DOHH2 (cell line): ENCODE measurements at regions not wholly inside any gene's neighbourhood (a gene's known extent, or its start where the extent isn't known, plus 50 kb on each side); places are given as distances from the start of the nearest gene placed in this dataset.

Source experiments
- H3F3A ChIP-seq: fragments of 200-600 bp; sonication (generic), shearing (Covaris generic); 2 replicates; pipeline ENCODE4 v1.6.0; 2016; ENCODE audit warnings: antibody characterized with exemption, mild to moderate bottlenecking; ENCODE audit not compliant: control insufficient read depth, insufficient read depth
- H3K27ac ChIP-seq: fragments of 200-600 bp; sonication (generic); 2 replicates; pipeline ENCODE4 v1.5.1; 2014; ENCODE audit warnings: low read depth, mild to moderate bottlenecking, low read length, moderate library complexity
- H3K27me3 ChIP-seq: fragments of 200-600 bp; sonication (generic); 2 replicates; pipeline ENCODE4 v1.6.1; 2014; ENCODE audit warnings: mild to moderate bottlenecking, low read length, mixed read lengths; ENCODE audit not compliant: control insufficient read depth
- H3K36me3 ChIP-seq: fragments of 200-600 bp; sonication (generic); 2 replicates; pipeline ENCODE4 v1.6.1; 2014; ENCODE audit warnings: mild to moderate bottlenecking, low read length, moderate library complexity, mixed read lengths; ENCODE audit not compliant: control insufficient read depth
- H3K4me1 ChIP-seq: fragments of 200-600 bp; sonication (generic); 2 replicates; pipeline ENCODE4 v1.6.1; 2014; ENCODE audit warnings: mild to moderate bottlenecking, low read length, mixed read lengths; ENCODE audit not compliant: control insufficient read depth
- H3K4me2 ChIP-seq: fragments of 200-600 bp; sonication (generic); 2 replicates; pipeline ENCODE4 v1.6.0; 2014; ENCODE audit warnings: mild to moderate bottlenecking, low read length, moderate library complexity
- H3K4me3 ChIP-seq: fragments of 200-600 bp; sonication (generic); 2 replicates; pipeline ENCODE4 v1.5.1; 2014; ENCODE audit warnings: mild to moderate bottlenecking, low read length, mixed read lengths
- H3K79me2 ChIP-seq: fragments of 200-600 bp; sonication (generic); 2 replicates; pipeline ENCODE4 v1.6.1; 2014; ENCODE audit warnings: mild to moderate bottlenecking, low read length, mixed read lengths; ENCODE audit not compliant: control insufficient read depth
- H3K9me2 ChIP-seq: fragments of 200-600 bp; sonication (generic); replicated peaks from 2 replicates; pipeline ENCODE4 v1.6.1; 2014; ENCODE audit warnings: mild to moderate bottlenecking, low read length, mixed read lengths; ENCODE audit not compliant: control insufficient read depth
- H3K9me3 ChIP-seq: fragments of 200-600 bp; sonication (generic); 2 replicates; pipeline ENCODE4 v1.6.1; 2014; ENCODE audit warnings: antibody characterized with exemption, low read length, mixed read lengths; ENCODE audit not compliant: control insufficient read depth, insufficient read depth
- H4K20me1 ChIP-seq: fragments of 200-600 bp; sonication (generic); 2 replicates; pipeline ENCODE4 v1.6.0; 2014; ENCODE audit warnings: low read depth, mild to moderate bottlenecking, antibody characterized with exemption, low read length, moderate library complexity; ENCODE audit not compliant: control insufficient read depth, insufficient read depth
- EZH2phosphoT487 ChIP-seq: fragments of 200-600 bp; sonication (generic); IDR thresholded peaks from 2 replicates; pipeline ENCODE4 v1.6.1; 2017; ENCODE audit warnings: borderline replicate concordance, mild to moderate bottlenecking, antibody characterized with exemption, low read length, moderate library complexity, mixed read lengths
- TF ChIP-seq, protein P1 (sequence below): fragments of 200-600 bp; sonication (generic); IDR thresholded peaks from one replicate; pipeline ENCODE4 v1.5.1; 2014; ENCODE audit warnings: antibody characterized with exemption, mild to moderate bottlenecking, low read depth, low read length; ENCODE audit not compliant: poor library complexity, severe bottlenecking

GRCh38 chr7:46450886-46451285 lies 529.8 kb upstream of the IGFBP3 start:
- Histone ChIP-seq H3K4me2 (no peak overlapping the region), H3K36me3 (no peaks in the 10 kb centered on the region), H3F3A (no peaks in the 10 kb centered on the region)

GRCh38 chr7:46450425-46450824 lies 529.4 kb upstream of the IGFBP3 start:
- no peaks in the 10 kb centered on the region for H3K4me1 ChIP-seq
- no peaks in the 10 kb centered on the region for H3K36me3 ChIP-seq
- H4K20me1 ChIP-seq, result no peaks in the 10 kb centered on the region
- TF ChIP-seq, protein P1, sequence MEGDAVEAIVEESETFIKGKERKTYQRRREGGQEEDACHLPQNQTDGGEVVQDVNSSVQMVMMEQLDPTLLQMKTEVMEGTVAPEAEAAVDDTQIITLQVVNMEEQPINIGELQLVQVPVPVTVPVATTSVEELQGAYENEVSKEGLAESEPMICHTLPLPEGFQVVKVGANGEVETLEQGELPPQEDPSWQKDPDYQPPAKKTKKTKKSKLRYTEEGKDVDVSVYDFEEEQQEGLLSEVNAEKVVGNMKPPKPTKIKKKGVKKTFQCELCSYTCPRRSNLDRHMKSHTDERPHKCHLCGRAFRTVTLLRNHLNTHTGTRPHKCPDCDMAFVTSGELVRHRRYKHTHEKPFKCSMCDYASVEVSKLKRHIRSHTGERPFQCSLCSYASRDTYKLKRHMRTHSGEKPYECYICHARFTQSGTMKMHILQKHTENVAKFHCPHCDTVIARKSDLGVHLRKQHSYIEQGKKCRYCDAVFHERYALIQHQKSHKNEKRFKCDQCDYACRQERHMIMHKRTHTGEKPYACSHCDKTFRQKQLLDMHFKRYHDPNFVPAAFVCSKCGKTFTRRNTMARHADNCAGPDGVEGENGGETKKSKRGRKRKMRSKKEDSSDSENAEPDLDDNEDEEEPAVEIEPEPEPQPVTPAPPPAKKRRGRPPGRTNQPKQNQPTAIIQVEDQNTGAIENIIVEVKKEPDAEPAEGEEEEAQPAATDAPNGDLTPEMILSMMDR, result no peak
- no peak for TF ChIP-seq EZH2phosphoT487
- H3K27ac ChIP-seq, result no peak overlapping the region
- H3K4me2 ChIP-seq, result no peak overlapping the region
- no peaks in the 10 kb centered on the region for H3K9me3 ChIP-seq
- H3K4me3 ChIP-seq, result no peak overlapping the region
- no peaks in the 10 kb centered on the region for H3K79me2 ChIP-seq
- H3F3A ChIP-seq, result no peaks in the 10 kb centered on the region
- H3K9me2 ChIP-seq, result no peaks in the 10 kb centered on the region
- H3K27me3 ChIP-seq, result no peaks in the 10 kb centered on the region

More at GRCh38 chr7:46450886-46451285, 529.8 kb upstream of the IGFBP3 start:
- Histone ChIP-seq H4K20me1 (no peaks in the 10 kb centered on the region), H3K9me2 (no peaks in the 10 kb centered on the region), H3K4me3 (no peak overlapping the region), H3K9me3 (no peaks in the 10 kb centered on the region), H3K79me2 (no peaks in the 10 kb centered on the region), H3K4me1 (no peaks in the 10 kb centered on the region), H3K27me3 (no peaks in the 10 kb centered on the region), H3K27ac (no peak overlapping the region)
- TF ChIP-seq, protein P1, result no peak

DNA sequence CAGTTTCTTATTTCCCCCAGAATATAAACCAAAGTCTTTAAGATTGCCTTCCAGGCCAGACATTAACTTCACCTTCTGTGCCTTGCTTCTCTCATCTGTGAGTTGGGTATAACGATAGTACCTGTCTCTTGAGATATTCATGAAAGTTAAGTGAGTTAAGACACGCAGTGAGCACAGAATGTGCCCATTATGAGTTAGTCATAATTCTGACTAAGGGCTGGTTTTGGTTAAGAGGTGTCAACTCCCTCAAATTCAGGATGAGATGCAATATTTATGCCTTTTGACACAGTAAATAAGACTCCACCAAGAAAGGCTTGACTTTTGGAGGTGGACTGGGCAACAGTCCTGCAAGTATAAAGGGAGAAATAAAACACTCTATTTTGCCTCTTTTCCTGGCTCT lies 528.7 kb upstream of the IGFBP3 start:
- Histone ChIP-seq H3K36me3 (no peaks in the 10 kb centered on the region), H3F3A (no peaks in the 10 kb centered on the region), H3K9me3 (no peaks in the 10 kb centered on the region), H3K4me3 (no peak overlapping the region), H3K4me1 (no peaks in the 10 kb centered on the region), H3K27ac (no peak overlapping the region), H3K79me2 (no peaks in the 10 kb centered on the region), H3K27me3 (no peaks in the 10 kb centered on the region), H4K20me1 (no peaks in the 10 kb centered on the region), H3K4me2 (no peak overlapping the region), H3K9me2 (no peaks in the 10 kb centered on the region)
- TF ChIP-seq EZH2phosphoT487, result no peak
- TF ChIP-seq, protein P1, result no peak

DNA sequence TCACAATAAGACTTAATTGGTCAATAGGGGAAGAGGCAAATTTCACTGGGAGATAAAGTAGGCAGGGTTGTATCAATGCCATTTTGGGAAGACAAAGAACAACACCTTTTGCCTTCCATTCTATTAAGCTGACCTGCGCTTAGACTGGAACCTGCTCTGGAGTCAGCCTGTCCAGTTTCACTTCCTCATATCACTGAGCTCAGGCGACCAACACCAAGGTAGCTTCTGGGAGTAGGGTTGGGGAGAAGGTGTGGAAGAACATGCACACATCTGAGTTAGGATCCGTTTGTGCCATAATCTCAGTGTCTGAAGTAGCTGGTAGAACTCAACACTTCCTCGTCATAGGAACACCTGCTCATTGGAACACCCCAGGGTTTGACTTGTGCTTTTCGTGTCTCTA lies 527.4 kb upstream of the IGFBP3 start:
- Histone ChIP-seq H3K27me3 (no peaks in the 10 kb centered on the region), H4K20me1 (no peaks in the 10 kb centered on the region), H3K27ac (no peak overlapping the region), H3F3A (no peaks in the 10 kb centered on the region), H3K79me2 (no peaks in the 10 kb centered on the region), H3K4me3 (no peak overlapping the region), H3K4me1 (no peaks in the 10 kb centered on the region), H3K9me2 (no peaks in the 10 kb centered on the region), H3K4me2 (no peak overlapping the region), H3K9me3 (no peaks in the 10 kb centered on the region), H3K36me3 (no peaks in the 10 kb centered on the region)
- TF ChIP-seq EZH2phosphoT487, result no peak
- TF ChIP-seq, protein P1, result no peak
